A549 (cell line): ENCODE measurements at regions not wholly inside any gene's neighbourhood (a gene's known extent, or its start where the extent isn't known, plus 50 kb on each side); places are given as distances from the start of the nearest gene placed in this dataset.

Source experiments
- ATAC-seq, 2 experiments: fragments of 200-7000 bp in 1 of 2; fragments of >200 bp in 1 of 2; cut with Nextera tagmentation in 1 of 2; cut with Tn5 transposase in 1 of 2; 3 replicates each; pipeline versions ENCODE4 v1.8.0 to v1.9.1; 2018 to 2020; ENCODE audit warnings: mild to moderate bottlenecking in 1 of 2, moderate library complexity in 1 of 2
- CTCF ChIA-PET: fragments of 300-600 bp; sonication (Branson Sonifier 250); formaldehyde crosslinking; extraction: SDS; loops from one replicate; lab custom pipeline; 2021; ENCODE audit warnings: antibody characterized with exemption, inconsistent platforms; lab: Yijun Ruan, JAX
- POLR2A ChIA-PET: fragments of 350-600 bp; formaldehyde crosslinking; extraction: SDS; loops from one replicate; lab custom pipeline; 2021; ENCODE audit warnings: antibody characterized with exemption, inconsistent platforms; lab: Yijun Ruan, JAX
- DNase-seq, 2 experiments: peaks; one replicate each; pipeline versions ENCODE4 v3.0.0 to v3.0.0-alpha.2; 2011 to 2016; ENCODE audit warnings: low read depth in 1 of 2, low spot score in 1 of 2
- FAIRE-seq: peaks from 2 replicates; lab custom pipeline; 2011; peaks lifted over from hg19 to GRCh38; lab: Jason Lieb, UNC
- H3K27ac ChIP-seq, 2 experiments: fragments of >200 bp; sonication (Bioruptor Twin); formaldehyde crosslinking; 3 replicates each; pipeline ENCODE4 v1.5.1; 2016 to 2017
- H3K4me1 ChIP-seq: fragments of >200 bp; sonication (Bioruptor Twin); formaldehyde crosslinking; 3 replicates; pipeline ENCODE4 v1.6.1; 2016
- H3K4me2 ChIP-seq: fragments of >200 bp; sonication (Bioruptor Twin); formaldehyde crosslinking; 3 replicates; pipeline ENCODE4 v1.6.1; 2016
- H3K4me3 ChIP-seq: fragments of >200 bp; sonication (Bioruptor Twin); formaldehyde crosslinking; 3 replicates; pipeline ENCODE4 v1.5.1; 2016
- H3K9me3 ChIP-seq: fragments of >200 bp; sonication (Bioruptor Twin); formaldehyde crosslinking; 3 replicates; pipeline ENCODE4 v1.6.1; 2016
- CBX8 ChIP-seq: fragments of 200-600 bp; sonication (generic); IDR thresholded peaks from 2 replicates; pipeline ENCODE4 v1.6.1; 2016
- CHD2 ChIP-seq: fragments of 150-350 bp; IDR thresholded peaks from 2 replicates; pipeline ENCODE4 v1.6.1; 2014; ENCODE audit warnings: low read length; ENCODE audit not compliant: partially characterized antibody
- EHMT2 ChIP-seq: fragments of 200-600 bp; sonication (generic); IDR thresholded peaks from 2 replicates; pipeline ENCODE4 v1.6.1; 2016; ENCODE audit warnings: antibody characterized with exemption, low read depth, mild to moderate bottlenecking, moderate library complexity
- EP300 ChIP-seq, 2 experiments: fragments of >200 bp; sonication (Bioruptor Twin); formaldehyde crosslinking; IDR thresholded peaks; 2 replicates in 1 of 2; 3 replicates in 1 of 2; pipeline ENCODE4 v1.6.1; 2016 to 2017
- FOSL2 ChIP-seq, 2 experiments: fragments of 450-650 bp in 1 of 2; fragments of >200 bp in 1 of 2; sonication (Bioruptor Twin) in 1 of 2; formaldehyde crosslinking; IDR thresholded peaks; 2 replicates each; pipeline versions ENCODE4 v1.5.0 to v1.6.1; 2016 to 2020; ENCODE audit warnings: mild to moderate bottlenecking in 1 of 2, moderate library complexity in 1 of 2
- HDAC2 ChIP-seq: fragments of 200-600 bp; sonication (generic); IDR thresholded peaks from 2 replicates; pipeline ENCODE4 v1.6.1; 2016
- HMGXB4 ChIP-seq: fragments of 250-450 bp; sonication (Bioruptor Pico); IDR thresholded peaks from 2 replicates; pipeline ENCODE4 v1.5.0; 2021; ENCODE audit warnings: mild to moderate bottlenecking, moderate library complexity, borderline replicate concordance
- HOXA7 ChIP-seq: fragments of 250-450 bp; sonication (Bioruptor Pico); IDR thresholded peaks from 2 replicates; pipeline ENCODE4 v1.5.0; 2020; ENCODE audit warnings: mild to moderate bottlenecking, moderate library complexity
- HOXB13 ChIP-seq: fragments of 250-450 bp; sonication (Bioruptor Pico); IDR thresholded peaks from 2 replicates; pipeline ENCODE4 v1.5.0; 2020; ENCODE audit warnings: low read depth, mild to moderate bottlenecking, moderate library complexity
- JUNB ChIP-seq: fragments of >200 bp; sonication (Bioruptor Twin); formaldehyde crosslinking; IDR thresholded peaks from 2 replicates; pipeline ENCODE4 v1.6.1; 2016
- MYC ChIP-seq: IDR thresholded peaks from 2 replicates; pipeline ENCODE4 v1.6.1; 2012; ENCODE audit warnings: mild to moderate bottlenecking, inconsistent platforms, low read length, improper control_type of control experiment, borderline replicate concordance
- NR3C1 ChIP-seq: fragments of >200 bp; sonication (Bioruptor Twin); formaldehyde crosslinking; IDR thresholded peaks from 3 replicates; pipeline ENCODE4 v1.6.1; 2017
- POLR2AphosphoS2 ChIP-seq: conservative IDR thresholded peaks from 2 replicates; pipeline ENCODE4 v1.6.1; 2012; ENCODE audit warnings: low read length, improper control_type of control experiment, inconsistent platforms
- RARB ChIP-seq: fragments of 250-450 bp; sonication (Bioruptor Pico); IDR thresholded peaks from 2 replicates; pipeline ENCODE4 v1.8.0; 2021; ENCODE audit warnings: mild to moderate bottlenecking, moderate library complexity
- REST ChIP-seq: fragments of 200-600 bp; sonication (generic); IDR thresholded peaks from 2 replicates; pipeline ENCODE4 v1.6.1; 2016; ENCODE audit warnings: antibody characterized with exemption, mild to moderate bottlenecking, moderate library complexity
- RFX5 ChIP-seq: fragments of 450-650 bp; IDR thresholded peaks from 2 replicates; pipeline ENCODE4 v1.7.1; 2014; ENCODE audit warnings: antibody characterized with exemption, mild to moderate bottlenecking, moderate library complexity
- SREBF2 ChIP-seq: fragments of 450-650 bp; IDR thresholded peaks from 2 replicates; pipeline ENCODE4 v1.6.1; 2014; ENCODE audit warnings: mild to moderate bottlenecking, moderate library complexity
- TP53 ChIP-seq: fragments of 250-450 bp; sonication (Bioruptor Pico); IDR thresholded peaks from 2 replicates; pipeline ENCODE4 v1.5.0; 2021; ENCODE audit warnings: mild to moderate bottlenecking, moderate library complexity
- USF2 ChIP-seq: fragments of 450-650 bp; IDR thresholded peaks from 2 replicates; pipeline ENCODE4 v1.6.1; 2014; ENCODE audit warnings: antibody characterized with exemption
- WGBS: methylation state at CpG from one replicate; pipeline ENCODE4 v1.1.6; 2017; ENCODE audit errors: missing lambda C conversion rate; 5-methylcytosine and 5-hydroxymethylcytosine counted together
- TF ChIP-seq, protein P1 (sequence below): fragments of >200 bp; sonication (Bioruptor Twin); formaldehyde crosslinking; IDR thresholded peaks from 2 replicates; pipeline ENCODE4 v1.6.1; 2016
- TF ChIP-seq, protein P2 (sequence below): fragments of >200 bp; sonication (Bioruptor Twin); formaldehyde crosslinking; IDR thresholded peaks from 3 replicates; pipeline ENCODE4 v1.5.1; 2016

- no peak for DNase-seq
- Histone ChIP-seq H3K9me3 (no peaks in the 10 kb centered on the region), H3K27ac (no peak overlapping the region), H3K4me3 (no peak overlapping the region), H3K4me1 (peaks cover 5% of the 10 kb centered on the region; the same call in 1 of the 3 replicates), H3K4me2 (no peak overlapping the region)
- TF ChIP-seq POLR2AphosphoS2 (no peak), MYC (no peak), RFX5 (no peak), RARB (no peak), USF2 (no peak), HDAC2 (no peak), EP300 (IDR thresholded peaks at IDR 0.05) (no peak), CHD2 (no peak), NR3C1 (no peak), HMGXB4 (CRISPR knock-in tag) (no peak), FOSL2 (IDR thresholded peaks at IDR 0.05) (no peak), FOSL2 (CRISPR knock-in tag; IDR thresholded peaks at IDR 0.05) (no peak), REST (no peak), CBX8 (no peak), SREBF2 (no peak), HOXA7 (no peak), HOXB13 (CRISPR knock-in tag) (no peak)
- TF ChIP-seq, protein P1, sequence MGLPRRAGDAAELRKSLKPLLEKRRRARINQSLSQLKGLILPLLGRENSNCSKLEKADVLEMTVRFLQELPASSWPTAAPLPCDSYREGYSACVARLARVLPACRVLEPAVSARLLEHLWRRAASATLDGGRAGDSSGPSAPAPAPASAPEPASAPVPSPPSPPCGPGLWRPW: no peak
- TF ChIP-seq, protein P2, sequence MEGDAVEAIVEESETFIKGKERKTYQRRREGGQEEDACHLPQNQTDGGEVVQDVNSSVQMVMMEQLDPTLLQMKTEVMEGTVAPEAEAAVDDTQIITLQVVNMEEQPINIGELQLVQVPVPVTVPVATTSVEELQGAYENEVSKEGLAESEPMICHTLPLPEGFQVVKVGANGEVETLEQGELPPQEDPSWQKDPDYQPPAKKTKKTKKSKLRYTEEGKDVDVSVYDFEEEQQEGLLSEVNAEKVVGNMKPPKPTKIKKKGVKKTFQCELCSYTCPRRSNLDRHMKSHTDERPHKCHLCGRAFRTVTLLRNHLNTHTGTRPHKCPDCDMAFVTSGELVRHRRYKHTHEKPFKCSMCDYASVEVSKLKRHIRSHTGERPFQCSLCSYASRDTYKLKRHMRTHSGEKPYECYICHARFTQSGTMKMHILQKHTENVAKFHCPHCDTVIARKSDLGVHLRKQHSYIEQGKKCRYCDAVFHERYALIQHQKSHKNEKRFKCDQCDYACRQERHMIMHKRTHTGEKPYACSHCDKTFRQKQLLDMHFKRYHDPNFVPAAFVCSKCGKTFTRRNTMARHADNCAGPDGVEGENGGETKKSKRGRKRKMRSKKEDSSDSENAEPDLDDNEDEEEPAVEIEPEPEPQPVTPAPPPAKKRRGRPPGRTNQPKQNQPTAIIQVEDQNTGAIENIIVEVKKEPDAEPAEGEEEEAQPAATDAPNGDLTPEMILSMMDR: no peak
- POLR2A ChIA-PET: no interaction called here
- WGBS: 90% methylated on average over 1 of the region's 1 CpG
- ATAC-seq: no peak
- FAIRE-seq: no peak
- CTCF ChIA-PET: interaction anchor here (1.2 kb wide), 1 partner anchor 11 kb away, joined by 3 read pairs; no protein-coding TSS in a partner anchor
Measured at GRCh38 chr13:34143637-34144036, 325.7 kb downstream of the RFC3 start.

DNA sequence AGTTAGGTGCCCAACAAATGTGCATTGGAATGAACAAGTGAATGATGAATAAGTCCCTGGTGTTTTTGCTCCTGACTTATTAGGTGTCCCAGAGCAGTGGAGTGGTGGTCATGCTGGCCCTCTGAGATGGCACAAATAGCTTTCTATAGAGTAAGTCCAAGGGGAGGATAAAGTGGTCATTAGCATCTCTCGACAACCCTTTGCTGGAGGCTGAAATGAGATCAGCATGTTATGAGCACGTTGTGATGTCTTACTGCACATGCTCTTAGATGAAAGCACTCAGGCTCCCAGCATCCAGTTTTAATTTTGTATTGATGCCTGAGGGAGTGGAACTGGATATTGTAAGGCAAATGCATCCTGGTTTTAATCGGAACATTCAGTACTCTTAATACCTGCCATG is 326.2 kb downstream of the RFC3 start:
- H3K9me3 ChIP-seq: no peaks in the 10 kb centered on the region
- H3K27ac ChIP-seq: no peak overlapping the region
- TF ChIP-seq JUNB: no peak
- TF ChIP-seq EHMT2: no peak
- no peak for TF ChIP-seq TP53 (CRISPR knock-in tag)
- TF ChIP-seq, all 56 proteins: peak for 0
- FAIRE-seq (no peak), ATAC-seq (no peak), DNase-seq (no peak)
- Histone ChIP-seq H3K4me1 (peaks cover 5% of the 10 kb centered on the region; the same call in 1 of the 3 replicates), H3K4me3 (no peak overlapping the region), H3K4me2 (no peak overlapping the region)
- CTCF ChIA-PET: interaction anchor here (1.2 kb wide), 1 partner anchor 11 kb away, joined by 3 read pairs; no protein-coding TSS in a partner anchor
- POLR2A ChIA-PET: no interaction called here
- WGBS: 87% methylated on average over 3 of the region's 3 CpGs
